H9 (cell line): ENCODE measurements at regions not wholly inside any gene's neighbourhood (a gene's known extent, or its start where the extent isn't known, plus 50 kb on each side); places are given as distances from the start of the nearest gene placed in this dataset.

Experiments
- DNase-seq: peaks from one replicate; pipeline ENCODE4 v3.0.0-alpha.2; 2017
- H2AFZ ChIP-seq: one replicate; pipeline ENCODE4 v1.6.1; 2013; ENCODE audit warnings: mild to moderate bottlenecking, low read length, control low read depth, moderate library complexity
- H2AK5ac ChIP-seq: 2 replicates; pipeline ENCODE4 v1.6.1; 2013; ENCODE audit warnings: low read length, control low read depth, mixed read lengths; ENCODE audit not compliant: insufficient read length
- H2BK120ac ChIP-seq: one replicate; pipeline ENCODE4 v1.6.1; 2013; ENCODE audit warnings: low read depth, mild to moderate bottlenecking, low read length, control low read depth, inconsistent platforms; ENCODE audit not compliant: poor library complexity, severe bottlenecking
- H2BK12ac ChIP-seq: 2 replicates; pipeline ENCODE4 v1.6.1; 2013; ENCODE audit warnings: low read length, control low read depth, mixed read lengths, low read depth; ENCODE audit not compliant: insufficient read length
- H2BK15ac ChIP-seq: 2 replicates; pipeline ENCODE4 v1.6.1; 2013; ENCODE audit warnings: low read depth, low read length, control low read depth
- H2BK20ac ChIP-seq: one replicate; pipeline ENCODE4 v1.6.1; 2013; ENCODE audit warnings: low read depth, mild to moderate bottlenecking, low read length, control low read depth, inconsistent platforms; ENCODE audit not compliant: poor library complexity, severe bottlenecking
- H2BK5ac ChIP-seq: 2 replicates; pipeline ENCODE4 v1.6.1; 2013; ENCODE audit warnings: low read length, control low read depth, mixed read lengths; ENCODE audit not compliant: insufficient read length
- H3K14ac ChIP-seq: 2 replicates; pipeline ENCODE4 v1.6.1; 2013; ENCODE audit warnings: low read length, control low read depth; ENCODE audit not compliant: insufficient read depth
- H3K18ac ChIP-seq: 2 replicates; pipeline ENCODE4 v1.6.1; 2013; ENCODE audit warnings: low read depth, mild to moderate bottlenecking, mixed read lengths, low read length, control low read depth; ENCODE audit not compliant: insufficient read length
- H3K23ac ChIP-seq: 2 replicates; pipeline ENCODE4 v1.6.1; 2013; ENCODE audit warnings: low read length, control low read depth, mixed read lengths, low read depth; ENCODE audit not compliant: insufficient read length
- H3K23me2 ChIP-seq: 2 replicates; pipeline ENCODE4 v1.6.1; 2013; ENCODE audit warnings: low read depth, mild to moderate bottlenecking, mixed read lengths, low read length, control low read depth; ENCODE audit not compliant: insufficient read length, poor library complexity, severe bottlenecking
- H3K27ac ChIP-seq: 2 replicates; pipeline ENCODE4 v1.5.1; 2013; ENCODE audit warnings: low read length, control low read depth, mixed read lengths, low read depth; ENCODE audit not compliant: insufficient read length
- H3K27me3 ChIP-seq: 2 replicates; pipeline ENCODE4 v1.6.1; 2013; ENCODE audit warnings: low read length, control low read depth, inconsistent platforms; ENCODE audit not compliant: insufficient read depth
- H3K4ac ChIP-seq: 2 replicates; pipeline ENCODE4 v1.6.1; 2013; ENCODE audit warnings: low read depth, mild to moderate bottlenecking, control low read depth, inconsistent platforms, low read length, moderate library complexity
- H3K4me1 ChIP-seq: 2 replicates; pipeline ENCODE4 v1.6.1; 2013; ENCODE audit warnings: low read length, control low read depth, inconsistent platforms; ENCODE audit not compliant: insufficient read depth
- H3K4me2 ChIP-seq: 2 replicates; pipeline ENCODE4 v1.6.1; 2013; ENCODE audit warnings: low read length, control low read depth, mixed read lengths; ENCODE audit not compliant: insufficient read length, insufficient read depth
- H3K56ac ChIP-seq: 2 replicates; pipeline ENCODE4 v1.6.1; 2013; ENCODE audit warnings: low read depth, mild to moderate bottlenecking, mixed read lengths, low read length, control low read depth; ENCODE audit not compliant: insufficient read length
- H3K79me1 ChIP-seq: 2 replicates; pipeline ENCODE4 v1.6.1; 2013; ENCODE audit warnings: low read depth, mild to moderate bottlenecking, moderate library complexity, low read length, control low read depth, inconsistent platforms; ENCODE audit not compliant: insufficient read depth, poor library complexity, severe bottlenecking
- H3K79me2 ChIP-seq: 2 replicates; pipeline ENCODE4 v1.6.1; 2013; ENCODE audit warnings: low read length, control low read depth, inconsistent platforms; ENCODE audit not compliant: insufficient read depth
- H3K9ac ChIP-seq: 2 replicates; pipeline ENCODE4 v1.6.1; 2013; ENCODE audit warnings: low read length, control low read depth, mixed read lengths; ENCODE audit not compliant: insufficient read length; ENCODE audit errors: extremely low read depth
- H3K9me3 ChIP-seq: one replicate; pipeline ENCODE4 v1.6.1; 2013; ENCODE audit warnings: low read depth, low read length, inconsistent platforms; ENCODE audit not compliant: control insufficient read depth
- H3T11ph ChIP-seq: one replicate; pipeline ENCODE4 v1.6.1; 2013; ENCODE audit warnings: mild to moderate bottlenecking, low read length, control low read depth, inconsistent platforms
- H4K20me1 ChIP-seq: one replicate; pipeline ENCODE4 v1.6.1; 2013; ENCODE audit not compliant: control insufficient read depth, insufficient read length, insufficient read depth
- H4K5ac ChIP-seq: 2 replicates; pipeline ENCODE4 v1.6.1; 2013; ENCODE audit warnings: low read depth, mild to moderate bottlenecking, mixed read lengths, low read length, control low read depth; ENCODE audit not compliant: insufficient read length
- H4K8ac ChIP-seq: replicated peaks from 2 replicates; pipeline ENCODE4 v1.6.1; 2013; ENCODE audit warnings: low read length, control low read depth, mixed read lengths, low read depth; ENCODE audit not compliant: insufficient read length
- H4K91ac ChIP-seq: 2 replicates; pipeline ENCODE4 v1.6.1; 2013; ENCODE audit warnings: low read depth, mild to moderate bottlenecking, moderate library complexity, mixed read lengths, low read length, control low read depth; ENCODE audit not compliant: insufficient read length
- H3K27ac Mint-ChIP-seq, 3 experiments: 2 replicates in 2 of 3; 3 replicates in 1 of 3; pipeline ENCODE4 v1.8.0; 2020 to 2021; ENCODE audit warnings: mixed read lengths in 3 of 3, mild to moderate bottlenecking in 1 of 3, moderate library complexity in 1 of 3
- H3K27me3 Mint-ChIP-seq: 2 replicates; pipeline ENCODE4 v1.8.0; 2021; ENCODE audit warnings: low read depth, mild to moderate bottlenecking, moderate library complexity, mixed read lengths
- H3K36me3 Mint-ChIP-seq, 3 experiments: 2 replicates in 2 of 3; 3 replicates in 1 of 3; pipeline ENCODE4 v1.8.0; 2020 to 2021; ENCODE audit warnings: low read depth in 3 of 3, mixed read lengths in 3 of 3; ENCODE audit not compliant: insufficient read depth in 1 of 3
- H3K4me1 Mint-ChIP-seq, 2 experiments: 2 replicates each; pipeline ENCODE4 v1.8.0; 2020; ENCODE audit warnings: mixed read lengths in 2 of 2
- H3K4me3 Mint-ChIP-seq, 2 experiments: 2 replicates in 1 of 2; 3 replicates in 1 of 2; pipeline ENCODE4 v1.8.0; 2020 to 2021; ENCODE audit warnings: mild to moderate bottlenecking in 2 of 2, mixed read lengths in 2 of 2, moderate library complexity in 1 of 2
- H3K9me3 Mint-ChIP-seq, 2 experiments: 2 replicates in 1 of 2; 3 replicates in 1 of 2; pipeline ENCODE4 v1.8.0; 2020; ENCODE audit warnings: mild to moderate bottlenecking in 2 of 2, mixed read lengths in 2 of 2, moderate library complexity in 1 of 2
- WGBS: extraction: QIAGEN DNeasy Blood & Tissue Kit; methylation state at CpG from one replicate; pipeline ENCODE4 v1.1.7; 2013; ENCODE audit warnings: missing lambda C conversion rate, low lambda C conversion rate, mixed read lengths; ENCODE audit not compliant: insufficient read length; ENCODE audit errors: extremely low coverage; 5-methylcytosine and 5-hydroxymethylcytosine counted together
- TF ChIP-seq, protein P1 (sequence below): fragments of 200-600 bp; sonication (generic); conservative IDR thresholded peaks from 3 replicates; pipeline ENCODE4 v1.8.0; 2021; ENCODE audit warnings: antibody characterized with exemption, mild to moderate bottlenecking

DNA sequence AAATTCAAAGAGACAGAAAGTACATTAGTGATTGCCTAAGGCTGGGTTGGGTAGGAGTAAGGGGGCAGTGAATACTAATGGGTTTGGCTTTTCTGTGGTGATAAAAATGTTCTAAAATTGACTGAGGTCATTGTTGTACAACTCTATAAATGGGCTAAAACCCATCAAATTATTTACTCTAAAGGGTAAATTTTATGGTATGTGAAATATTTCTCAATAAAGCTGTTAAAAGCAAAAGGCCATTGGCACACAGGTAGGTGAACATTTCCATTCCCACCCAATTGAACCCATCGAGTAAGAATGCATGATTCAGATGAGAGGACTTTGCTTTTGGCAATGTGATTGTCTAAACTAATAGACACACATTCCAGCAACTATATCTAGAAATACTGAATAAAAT is 579.4 kb downstream of the GATA3 start:
- H3K14ac ChIP-seq = no peak overlapping the region
- H3K79me2 ChIP-seq = no peaks in the 10 kb centered on the region
- H3K27me3 ChIP-seq = no peaks in the 10 kb centered on the region
- no peak overlapping the region for H3K18ac ChIP-seq
- no peak overlapping the region for H3K9ac ChIP-seq
- no peaks in the 10 kb centered on the region for H3K4me1 ChIP-seq
- no peak overlapping the region for H3K23ac ChIP-seq
- H2BK12ac ChIP-seq = no peak overlapping the region
- DNase-seq = no peak
- no peaks in the 10 kb centered on the region; the same call in 1 of the 2 replicates for H3K27me3 Mint-ChIP-seq
- H2BK15ac ChIP-seq = no peak overlapping the region
- H3K27ac ChIP-seq = no peak overlapping the region
- no peak overlapping the region for H4K8ac ChIP-seq
- no peaks in the 10 kb centered on the region for H3K23me2 ChIP-seq
- no peak overlapping the region for H4K5ac ChIP-seq
- H4K20me1 ChIP-seq = no peaks in the 10 kb centered on the region
- no CpG with 5 or more reads among the region's 1 CpG for WGBS
- no peak overlapping the region for H3K56ac ChIP-seq
- no peak overlapping the region for H3K27ac Mint-ChIP-seq
- peaks cover 2 to 4% of the 10 kb centered on the region in 2 experiments; a peak in 2 of 5 replicates for H3K9me3 Mint-ChIP-seq
- no peak overlapping the region for H2BK120ac ChIP-seq
- no peak overlapping the region for H3K4me3 Mint-ChIP-seq
- H3K4ac ChIP-seq = no peak overlapping the region
- no peak overlapping the region for H2BK5ac ChIP-seq
- H3K4me1 Mint-ChIP-seq = peaks cover 0 to 3% of the 10 kb centered on the region in 2 experiments; a peak in 1 of 4 replicates
- no peaks in the 10 kb centered on the region for H3K79me1 ChIP-seq
- H3T11ph ChIP-seq = no peak overlapping the region
- H3K9me3 ChIP-seq = no peaks in the 10 kb centered on the region
- no peak overlapping the region for H2BK20ac ChIP-seq
- H3K36me3 Mint-ChIP-seq = no peaks in the 10 kb centered on the region
- TF ChIP-seq, protein P1, sequence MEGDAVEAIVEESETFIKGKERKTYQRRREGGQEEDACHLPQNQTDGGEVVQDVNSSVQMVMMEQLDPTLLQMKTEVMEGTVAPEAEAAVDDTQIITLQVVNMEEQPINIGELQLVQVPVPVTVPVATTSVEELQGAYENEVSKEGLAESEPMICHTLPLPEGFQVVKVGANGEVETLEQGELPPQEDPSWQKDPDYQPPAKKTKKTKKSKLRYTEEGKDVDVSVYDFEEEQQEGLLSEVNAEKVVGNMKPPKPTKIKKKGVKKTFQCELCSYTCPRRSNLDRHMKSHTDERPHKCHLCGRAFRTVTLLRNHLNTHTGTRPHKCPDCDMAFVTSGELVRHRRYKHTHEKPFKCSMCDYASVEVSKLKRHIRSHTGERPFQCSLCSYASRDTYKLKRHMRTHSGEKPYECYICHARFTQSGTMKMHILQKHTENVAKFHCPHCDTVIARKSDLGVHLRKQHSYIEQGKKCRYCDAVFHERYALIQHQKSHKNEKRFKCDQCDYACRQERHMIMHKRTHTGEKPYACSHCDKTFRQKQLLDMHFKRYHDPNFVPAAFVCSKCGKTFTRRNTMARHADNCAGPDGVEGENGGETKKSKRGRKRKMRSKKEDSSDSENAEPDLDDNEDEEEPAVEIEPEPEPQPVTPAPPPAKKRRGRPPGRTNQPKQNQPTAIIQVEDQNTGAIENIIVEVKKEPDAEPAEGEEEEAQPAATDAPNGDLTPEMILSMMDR = no peak
- no peak overlapping the region for H4K91ac ChIP-seq
- H2AK5ac ChIP-seq = no peak overlapping the region
- no peak overlapping the region for H2AFZ ChIP-seq
- no peak overlapping the region for H3K4me2 ChIP-seq
